D341Med (cell line): ENCODE measurements at regions not wholly inside any gene's neighbourhood (a gene's known extent, or its start where the extent isn't known, plus 50 kb on each side); places are given as distances from the start of the nearest gene placed in this dataset.

Experiments used
- DNase-seq: peaks from one replicate; pipeline ENCODE4 v3.0.0; 2012; ENCODE audit warnings: low spot score

DNA sequence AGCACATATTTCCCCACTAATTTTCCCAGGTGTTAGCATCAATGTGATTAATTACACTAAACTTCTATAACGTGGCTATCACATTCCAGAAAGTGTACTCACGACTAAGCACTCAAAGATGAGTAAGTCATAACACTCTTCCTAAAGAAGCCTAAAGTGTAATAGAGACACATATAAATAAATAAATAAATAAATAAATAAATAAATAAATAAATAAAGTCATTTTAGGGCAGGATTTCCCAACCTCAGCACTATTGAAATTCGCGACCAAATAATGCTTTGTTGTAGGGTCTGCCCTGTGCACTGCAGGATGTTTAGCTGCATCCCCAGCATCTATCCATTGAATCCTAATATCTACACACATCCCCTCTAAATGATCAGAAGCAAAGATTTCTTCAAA lies 390.9 kb downstream of the CDH7 start:
- DNase-seq: no peak

DNA sequence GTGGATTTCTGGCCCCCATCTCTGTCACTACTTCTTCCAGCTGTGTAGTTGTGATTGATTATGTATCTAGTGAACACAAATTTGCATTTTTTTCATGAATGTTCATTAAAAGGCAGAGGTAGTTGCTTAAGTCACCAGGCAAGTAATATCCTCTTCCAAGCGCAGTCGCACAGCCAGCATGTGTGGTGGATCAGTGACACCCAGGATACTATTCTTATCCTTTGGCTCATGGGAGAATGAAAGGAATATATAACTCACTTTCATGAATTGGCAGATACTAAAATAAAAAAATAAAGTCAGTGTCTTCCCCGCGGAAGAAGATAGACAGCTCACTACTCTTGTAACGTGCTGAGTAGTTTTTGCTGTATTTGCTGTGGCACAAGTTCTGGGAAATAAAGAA lies 387.8 kb downstream of the CDH7 start:
- DNase-seq: no peak

DNA sequence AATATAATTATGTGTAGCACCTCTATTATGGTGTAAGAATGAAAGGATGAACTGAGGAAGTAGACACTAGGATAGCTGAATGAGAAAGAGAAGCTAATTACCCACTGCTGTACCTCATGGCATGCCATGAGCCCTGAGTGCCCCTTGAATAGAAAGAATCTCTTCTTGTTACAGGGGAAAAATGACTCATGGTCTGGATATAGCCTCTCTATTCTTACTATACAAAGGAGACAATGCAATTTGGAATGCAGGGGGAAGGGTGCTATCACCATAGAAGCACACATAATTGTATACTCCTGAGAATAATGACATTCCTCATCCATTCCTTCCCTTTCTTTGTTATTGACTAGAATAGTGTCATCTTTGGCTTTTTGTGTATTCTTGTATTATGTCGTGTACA lies 385.2 kb downstream of the CDH7 start:
- no peak for DNase-seq

DNA sequence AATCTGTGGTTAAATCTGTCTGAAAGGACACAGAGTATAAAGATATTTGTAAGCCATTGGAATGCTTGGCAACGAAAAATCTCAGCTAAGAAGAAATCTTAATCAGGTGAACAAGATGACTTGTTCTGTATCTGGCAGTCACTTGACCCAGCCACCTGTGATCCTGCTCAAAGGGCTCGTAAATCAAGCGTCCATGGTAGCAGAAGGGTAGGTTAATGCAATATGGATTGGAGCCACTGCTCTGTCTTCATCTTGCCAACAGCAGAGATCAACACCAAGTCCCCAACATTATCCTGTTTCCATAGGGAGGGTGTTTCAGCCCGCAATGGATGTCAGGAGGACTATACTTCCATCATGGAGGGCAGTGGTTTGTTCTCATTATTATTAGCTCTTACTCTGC lies 378.4 kb downstream of the CDH7 start:
- DNase-seq: no peak

DNA sequence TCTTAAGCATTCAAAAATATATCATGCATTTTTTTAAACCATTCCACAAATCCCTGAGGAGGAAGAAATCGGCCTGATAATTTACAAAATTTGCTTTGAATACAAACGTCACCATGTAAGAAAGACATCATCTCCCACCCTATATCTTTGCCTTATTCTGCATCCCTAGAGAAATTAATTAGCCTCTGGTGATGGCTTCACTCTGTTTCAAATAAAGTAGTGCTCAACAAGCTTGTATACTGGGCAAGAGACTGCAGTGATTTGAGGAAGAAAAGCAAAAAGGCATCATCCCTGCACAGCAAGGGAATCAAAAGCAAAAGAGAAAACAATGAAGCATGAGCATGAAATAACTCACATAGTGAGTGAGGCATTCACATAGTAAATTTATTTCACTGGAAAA lies 375.5 kb downstream of the CDH7 start:
- no peak for DNase-seq

DNA sequence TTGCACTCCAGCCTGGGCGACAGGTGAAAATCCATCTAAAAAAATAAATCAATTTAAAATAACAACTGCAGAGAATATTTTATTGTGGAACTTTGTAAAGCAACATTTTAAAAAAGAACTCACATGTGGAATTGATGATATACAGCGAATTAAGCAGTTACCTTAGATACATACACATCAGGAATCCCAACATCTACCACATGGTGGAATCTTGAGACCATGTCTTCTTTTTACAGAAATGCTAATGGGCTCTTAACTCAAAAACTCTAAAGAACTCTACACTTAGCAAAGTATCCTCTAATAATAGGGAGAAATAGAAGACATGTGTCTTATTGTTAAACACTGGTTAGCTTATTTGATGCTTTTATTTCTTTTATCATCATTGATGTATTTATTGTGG lies 373.6 kb downstream of the CDH7 start:
- no peak for DNase-seq

DNA sequence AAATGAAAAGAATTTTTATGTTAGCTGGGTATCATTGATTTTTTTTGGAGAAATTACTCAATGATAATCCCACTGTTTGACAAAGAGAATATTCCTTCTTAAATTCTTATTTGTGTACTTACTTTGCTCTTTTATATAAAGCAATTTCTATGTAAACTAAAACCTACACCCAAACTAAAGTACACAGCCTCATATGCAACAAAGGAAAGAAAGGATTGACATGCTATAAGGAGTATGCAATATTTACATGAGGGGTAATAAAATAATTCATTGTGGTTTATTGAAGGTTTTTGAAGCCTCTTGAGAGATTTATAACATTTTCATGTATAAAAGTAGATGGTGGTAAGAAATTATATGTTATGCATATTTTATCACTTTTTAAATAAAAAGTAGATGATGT lies 368.5 kb downstream of the CDH7 start:
- DNase-seq: no peak

DNA sequence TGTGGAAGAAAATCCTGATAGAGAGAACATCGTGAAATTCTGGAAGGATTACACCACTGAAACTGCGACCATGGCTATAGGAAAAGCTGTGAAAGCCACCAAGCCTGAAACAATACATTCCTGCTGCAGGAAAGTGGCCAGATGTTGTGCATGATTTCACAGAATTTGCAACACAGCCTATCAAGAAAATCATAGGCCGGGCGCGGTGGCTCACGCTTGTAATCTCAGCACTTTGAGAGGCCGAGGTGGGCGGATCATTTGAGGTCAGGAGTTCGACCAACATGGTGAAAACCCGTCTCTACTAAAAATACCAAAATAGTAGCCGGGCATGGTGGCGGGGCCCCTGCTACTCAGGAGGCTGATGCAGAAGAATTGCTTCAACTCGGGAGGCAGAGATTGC lies 360.2 kb downstream of the CDH7 start:
- no peak for DNase-seq

DNA sequence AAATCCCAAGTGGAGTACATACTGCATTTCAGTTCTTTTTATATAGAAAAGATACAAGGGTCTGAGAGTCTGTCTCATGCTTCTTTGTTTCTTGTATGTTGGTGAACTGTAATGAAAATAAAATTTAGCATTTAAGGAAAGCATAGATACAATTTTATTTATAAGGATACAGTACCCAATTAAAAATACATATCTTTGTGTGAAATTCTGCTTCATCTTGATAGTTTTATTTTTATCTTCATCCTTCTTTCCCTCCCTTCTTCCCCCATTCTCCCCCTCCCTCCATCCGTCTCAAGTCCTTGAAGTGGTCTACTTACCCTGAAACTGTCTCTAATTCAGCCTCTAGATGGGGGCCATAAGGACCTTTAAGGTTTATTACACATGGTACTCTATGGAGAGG lies 359.8 kb downstream of the CDH7 start:
- DNase-seq: no peak

DNA sequence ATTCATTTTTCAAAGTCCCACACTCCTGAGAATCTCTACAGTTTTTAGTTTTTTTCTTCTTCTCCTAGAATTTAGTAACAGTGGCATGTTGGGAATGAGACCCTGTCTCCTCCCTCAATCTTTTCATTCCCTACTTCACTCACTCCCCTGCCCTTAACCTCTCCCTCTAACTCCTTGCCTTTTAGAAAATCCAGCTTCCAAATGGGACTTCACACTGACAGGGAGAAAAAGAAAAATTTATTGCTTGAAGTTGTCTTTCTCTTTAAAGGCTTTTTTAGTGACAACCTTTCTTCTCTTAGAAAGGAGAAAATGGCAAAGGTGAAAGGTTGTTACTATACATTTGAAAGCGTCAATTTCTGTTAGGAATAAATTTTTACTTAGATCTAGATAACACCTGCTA lies 359.2 kb downstream of the CDH7 start:
- no peak for DNase-seq

DNA sequence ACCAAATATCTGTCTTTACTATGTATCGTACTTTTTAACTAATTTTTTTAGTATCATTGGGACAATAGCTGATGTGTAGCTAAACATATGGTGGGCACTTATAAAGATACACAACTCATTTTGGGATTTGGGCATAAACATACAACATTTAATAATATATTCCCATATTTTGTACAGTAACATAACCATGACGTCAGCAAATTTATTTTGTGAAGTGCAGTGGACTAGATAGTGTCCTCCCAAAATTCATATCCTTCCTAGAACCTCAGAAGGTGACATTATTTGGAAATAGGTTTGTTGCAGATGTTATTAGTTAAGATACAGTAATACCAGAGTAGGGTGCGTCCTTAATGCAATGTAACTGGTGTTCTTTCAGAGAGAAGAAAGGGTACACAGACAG lies 356.7 kb downstream of the CDH7 start:
- no peak for DNase-seq

DNA sequence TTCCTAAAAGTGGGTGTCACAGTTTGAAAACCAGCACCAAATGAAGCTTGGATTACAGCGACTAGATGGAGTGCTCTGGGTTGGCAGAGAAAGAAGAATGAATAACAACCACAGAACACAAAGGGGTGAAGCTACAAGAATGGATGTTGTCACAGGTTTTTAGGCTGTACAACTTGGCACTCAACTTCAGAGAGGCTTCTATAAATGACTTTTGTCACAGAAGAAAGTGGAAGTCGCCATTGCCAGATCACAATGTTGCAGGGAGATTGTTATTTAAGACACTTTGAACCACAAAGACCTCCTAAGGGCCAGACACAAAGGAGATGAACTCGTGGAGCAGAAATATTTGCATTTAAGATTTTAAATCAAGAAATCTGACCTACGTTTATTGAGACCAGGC lies 354.2 kb downstream of the CDH7 start:
- no peak for DNase-seq

DNA sequence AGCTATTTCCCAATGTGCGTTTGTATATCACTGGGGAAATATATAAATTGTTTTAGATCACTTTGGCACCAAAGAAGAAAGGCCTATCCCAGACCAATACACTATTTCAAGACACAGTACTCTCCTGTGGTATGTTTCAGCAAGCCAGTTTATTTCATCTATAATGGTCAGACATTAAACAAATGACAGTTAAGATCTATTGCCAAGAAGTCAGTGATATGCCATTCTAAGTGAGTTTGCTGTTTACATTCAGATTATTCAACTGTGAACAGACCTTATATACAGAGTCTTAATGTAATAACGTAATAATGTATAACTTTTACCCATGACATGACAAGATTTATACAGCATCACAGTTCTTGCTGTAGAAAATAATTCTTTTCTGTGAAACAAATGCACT lies 352.7 kb downstream of the CDH7 start:
- no peak for DNase-seq

DNA sequence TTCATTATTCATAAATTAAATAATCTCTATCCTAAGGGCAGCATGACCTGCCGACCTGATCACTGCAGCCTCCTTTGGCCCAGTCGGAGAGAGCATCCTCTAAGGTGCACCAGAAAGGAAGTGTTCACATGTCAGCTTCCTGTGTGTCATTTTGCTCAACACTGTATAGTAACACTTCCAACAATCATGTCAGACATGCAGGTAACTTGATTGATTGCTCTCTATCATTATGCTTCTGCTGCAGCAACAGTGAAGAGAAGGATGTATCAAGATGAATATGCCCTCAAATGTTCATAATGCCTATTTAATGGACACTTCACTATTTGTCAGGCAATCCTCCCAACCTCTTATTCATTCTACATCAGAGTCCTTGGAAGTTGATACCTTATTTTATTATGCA lies 332.3 kb downstream of the CDH7 start:
- DNase-seq: no peak

DNA sequence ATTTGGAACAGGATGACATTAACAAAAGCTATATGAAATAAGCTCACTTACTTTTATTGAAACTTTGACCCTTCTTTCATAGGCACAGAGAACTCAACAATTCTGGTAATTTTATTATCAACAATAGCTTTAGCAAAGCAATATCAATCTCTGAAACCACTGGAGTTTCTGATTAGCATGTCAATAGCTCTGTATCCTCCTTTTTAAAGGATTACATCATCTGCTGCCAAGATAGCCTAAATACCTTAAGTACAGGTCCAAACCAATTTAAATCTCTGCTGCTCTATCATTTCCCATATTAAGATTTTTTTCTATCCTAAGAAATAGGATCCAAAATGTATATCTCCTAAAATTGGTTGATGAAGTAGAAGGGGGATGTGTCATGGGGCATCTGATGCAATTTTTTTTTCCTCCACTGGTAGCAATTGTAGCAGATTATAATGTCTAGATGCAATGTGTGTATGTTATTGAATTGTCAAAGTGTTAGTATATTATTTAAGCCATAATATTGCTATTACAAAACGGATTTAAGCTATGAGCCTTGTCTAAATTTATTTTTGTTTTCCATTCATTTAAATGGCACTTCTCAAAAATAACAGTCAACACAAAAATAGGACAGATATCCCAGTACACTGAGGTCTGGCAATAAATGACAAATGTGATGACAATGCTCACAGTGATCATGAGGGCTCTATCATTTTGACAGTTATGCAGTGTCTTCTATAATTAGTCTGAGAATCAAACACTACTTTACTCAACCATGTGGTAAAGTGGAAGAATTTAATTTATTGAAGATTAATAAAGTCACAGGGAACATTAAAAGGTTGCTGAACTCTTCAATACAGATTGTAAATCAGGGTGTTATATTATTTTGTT lies 328.4 kb downstream of the CDH7 start:
- DNase-seq: no peak

DNA sequence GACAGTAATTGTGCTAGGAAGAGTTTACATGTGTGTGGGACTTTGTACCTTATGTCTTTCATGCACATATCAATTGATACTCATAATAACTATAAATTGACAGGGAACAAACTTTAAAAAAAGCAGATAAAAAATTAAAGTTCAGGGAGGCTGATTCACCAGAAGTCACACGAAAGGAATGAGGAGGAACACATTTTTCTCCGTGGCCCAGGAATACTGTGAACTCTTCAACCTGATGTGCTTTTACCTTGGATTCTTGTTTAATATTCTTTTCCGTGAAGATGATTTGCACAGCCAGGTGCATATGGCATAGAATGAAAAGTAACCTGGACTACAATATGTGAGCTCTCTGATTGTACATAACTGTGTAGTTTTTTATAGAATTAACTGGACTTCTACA lies 326.3 kb downstream of the CDH7 start:
- DNase-seq: no peak

DNA sequence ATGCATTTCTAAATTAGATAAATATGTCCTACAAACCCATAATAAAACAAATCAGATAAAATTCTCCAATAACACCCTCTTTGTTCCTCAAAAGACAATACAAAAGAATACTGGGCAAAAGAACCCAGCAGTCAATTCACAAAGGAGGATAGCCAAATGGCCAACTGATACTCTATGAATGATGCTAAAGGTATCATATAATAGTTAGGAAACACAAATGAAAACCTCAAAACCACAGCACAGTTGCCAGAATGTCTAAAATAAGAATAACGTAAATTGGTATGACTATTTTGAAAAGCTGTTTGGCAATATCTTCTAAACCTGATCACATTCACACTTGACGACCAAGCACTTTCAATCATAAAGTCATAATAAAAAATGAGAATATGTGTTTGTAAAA lies 315.4 kb downstream of the CDH7 start:
- DNase-seq: no peak

DNA sequence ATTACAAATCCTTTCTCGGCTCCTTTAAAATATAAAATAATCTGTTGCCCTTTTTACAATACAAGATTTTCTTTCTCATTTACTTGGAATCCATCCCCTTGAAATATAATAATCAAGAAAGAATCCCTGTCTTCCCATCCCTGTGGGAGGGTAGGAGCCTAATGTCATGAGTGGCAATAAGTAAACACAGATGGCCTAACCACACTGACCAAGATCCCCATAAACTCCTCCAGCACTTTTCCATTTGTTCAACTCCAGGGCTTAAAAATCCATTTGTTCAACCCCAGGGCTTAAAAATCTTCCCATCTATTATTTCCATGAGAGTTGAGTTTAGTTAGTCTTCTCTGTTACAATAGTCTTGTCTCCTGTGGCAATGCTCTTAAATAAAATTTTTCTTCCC lies 297.6 kb downstream of the CDH7 start:
- no peak for DNase-seq

DNA sequence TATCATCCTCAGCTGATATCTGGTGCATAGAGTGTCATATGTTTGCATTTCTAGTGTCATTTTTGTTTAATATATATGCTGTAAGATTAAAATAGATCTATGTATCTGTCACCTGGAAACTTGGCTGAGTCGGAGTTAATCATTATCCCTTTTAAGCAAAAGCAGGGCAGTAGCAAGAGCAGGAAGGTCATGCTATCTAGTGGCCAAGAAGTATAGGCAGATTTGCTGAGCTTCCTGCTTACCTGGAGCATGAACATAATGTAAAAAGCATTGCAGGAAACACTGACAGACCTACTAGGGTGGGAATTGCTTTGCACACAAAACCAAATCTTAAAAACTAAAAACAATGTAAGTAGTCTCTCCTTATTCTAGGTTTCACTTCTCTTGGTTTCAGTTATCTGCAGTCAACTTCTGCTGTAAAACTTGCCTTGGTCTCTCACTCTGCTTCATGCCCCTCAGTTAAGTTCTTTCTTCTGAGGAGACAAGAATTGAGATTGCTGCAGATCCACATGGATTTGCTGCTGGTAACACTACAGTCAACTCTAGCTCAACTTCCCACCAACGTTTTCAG lies 295.3 kb downstream of the CDH7 start:
- no peak for DNase-seq

DNA sequence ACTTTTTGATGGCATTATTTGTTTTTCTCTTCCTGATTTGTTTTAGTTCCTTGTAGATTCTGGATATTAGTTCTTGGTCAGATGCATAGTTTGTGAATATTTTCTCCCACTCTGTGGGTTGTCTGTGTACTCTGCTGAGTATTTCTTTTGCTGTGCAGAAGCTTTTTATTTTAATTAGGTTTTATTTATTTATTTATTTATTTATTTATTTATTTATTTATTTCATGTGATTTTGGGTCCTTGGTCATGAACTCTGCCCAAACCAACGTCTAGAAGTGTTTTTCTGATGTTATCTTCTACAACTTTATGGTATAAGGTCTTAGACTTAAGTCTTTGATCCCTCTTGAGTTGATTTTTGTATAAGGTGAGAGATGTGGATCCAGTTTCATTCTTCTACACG lies 292.2 kb downstream of the CDH7 start:
- DNase-seq: no peak

DNA sequence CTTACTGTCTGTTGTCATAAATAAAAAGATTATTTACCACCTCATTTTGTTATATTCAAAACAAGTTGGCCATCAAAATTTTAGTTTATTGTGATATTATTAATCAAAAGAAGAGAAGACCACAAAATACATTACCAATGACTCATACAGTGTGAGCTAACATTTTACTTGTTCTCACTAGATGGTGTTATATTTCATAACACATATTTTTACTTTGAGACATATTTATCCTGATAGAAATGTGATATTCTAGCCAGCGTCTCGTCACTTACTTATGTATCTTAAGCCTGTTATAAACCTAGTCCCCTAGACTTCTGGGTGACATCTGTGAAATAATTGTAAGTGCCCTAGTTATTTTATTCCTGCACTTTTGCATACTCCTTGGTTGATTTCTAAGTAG lies 263.2 kb downstream of the CDH7 start:
- no peak for DNase-seq

DNA sequence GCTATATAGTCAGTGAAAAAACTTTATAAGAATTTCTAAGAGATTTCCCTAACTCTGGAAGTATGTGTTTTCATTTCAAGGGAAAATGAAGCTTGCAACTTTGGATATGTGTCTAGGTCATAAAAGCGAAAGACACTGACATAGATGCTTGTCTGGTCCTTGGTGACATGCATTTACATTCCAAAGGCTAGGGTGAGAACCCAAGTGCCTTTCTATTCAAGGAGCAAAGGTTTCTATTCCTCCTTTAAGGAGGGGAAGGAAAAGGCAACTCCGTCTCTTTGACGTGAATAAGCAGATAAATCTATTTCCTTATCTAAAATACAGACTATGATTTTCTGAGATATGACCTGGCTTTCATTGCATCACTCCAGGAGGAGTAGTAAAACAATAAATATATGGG lies 261.1 kb downstream of the CDH7 start:
- no peak for DNase-seq

DNA sequence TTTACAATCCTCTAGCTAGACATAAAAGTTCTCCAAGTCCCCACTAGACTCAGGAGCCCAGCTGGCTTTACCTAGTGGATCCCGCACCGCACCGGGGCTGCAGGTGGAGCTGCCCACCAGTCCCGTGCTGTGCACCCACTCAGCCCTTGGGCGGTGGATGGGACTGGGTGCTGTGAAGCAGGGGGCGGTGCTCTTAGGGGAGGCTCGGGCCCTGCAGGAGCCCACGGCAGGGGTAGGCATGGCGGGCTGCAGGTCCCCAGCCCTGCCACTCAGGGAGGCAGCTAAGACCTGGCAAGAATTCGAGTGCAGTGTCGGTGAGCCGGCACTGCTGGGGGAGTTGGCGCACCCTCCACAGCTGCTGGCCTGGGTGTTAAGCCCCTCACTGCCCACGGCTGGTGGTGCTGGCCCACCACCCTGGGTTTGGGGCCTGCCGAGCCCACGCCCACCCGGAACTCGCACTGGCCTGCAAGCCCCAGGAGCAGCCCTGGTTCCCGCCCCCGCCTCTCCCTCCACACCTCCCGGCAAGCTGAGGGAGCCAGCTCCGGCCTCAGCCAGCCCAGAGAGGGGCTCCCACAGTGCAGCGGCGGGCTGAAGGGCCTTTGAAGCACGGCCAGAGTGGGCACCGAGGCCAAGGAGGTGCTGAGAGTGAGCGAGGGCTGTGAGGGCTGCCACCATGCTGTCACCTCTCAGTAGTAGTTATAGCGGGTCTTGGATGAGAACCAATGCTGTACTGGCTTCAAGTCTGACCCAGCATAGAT lies 255.2 kb downstream of the CDH7 start:
- DNase-seq: no peak
